ENCODE measurements at regions not wholly inside any gene's neighbourhood (a gene's known extent, or its start where the extent isn't known, plus 50 kb on each side); places are given as distances from the start of the nearest gene placed in this dataset.

GRCh38 chr6:84521511-84521910 is 242.9 kb downstream of the TBX18 start:
- TF ChIP-seq BHLHE40 (IDR thresholded peaks at IDR 0.05; ENCODE audit: borderline replicate concordance) (no peak), ZNF384 (IDR thresholded peaks at IDR 0.05) (no peak), SUZ12 (IDR thresholded peaks at IDR 0.05) (no peak), CTBP1 (IDR thresholded peaks at IDR 0.05; ENCODE audit: borderline replicate concordance) (no peak), ARNT (IDR thresholded peaks at IDR 0.05) (no peak), L3MBTL2 (conservative IDR thresholded peaks at IDR 0.05) (no peak), PKNOX1 (IDR thresholded peaks at IDR 0.05) (no peak), SP1 (IDR thresholded peaks at IDR 0.05) (no peak), FOXK2 (IDR thresholded peaks at IDR 0.05) (no peak), ELF4 (IDR thresholded peaks at IDR 0.05) (no peak)

Measured in HEK293T (cell line).